GM19240 (cell line): ENCODE measurements at regions not wholly inside any gene's neighbourhood (a gene's known extent, or its start where the extent isn't known, plus 50 kb on each side); places are given as distances from the start of the nearest gene placed in this dataset.
"Not testable (repeated sequence)": the region's sequence is repeated elsewhere in the genome, so short reads cannot be mapped to it uniquely, and the experiment has no call there.

Experiments
- DNase-seq: peaks from one replicate; pipeline ENCODE4 v3.0.0; 2011; ENCODE audit warnings: low spot score; ENCODE audit not compliant: insufficient read length

GRCh38 chr11:41519696-41520095 lies 60.2 kb upstream of the LRRC4C start:
- no peak for DNase-seq

GRCh38 chr11:41522391-41522790 lies 62.9 kb upstream of the LRRC4C start:
- no peak for DNase-seq

- no peak for DNase-seq
Observed at GRCh38 chr11:41522899-41523672, 63.6 kb upstream of the LRRC4C start.

- no peak for DNase-seq
Observed at GRCh38 chr11:41527530-41527929, 68.1 kb upstream of the LRRC4C start.

- DNase-seq, result no peak
Observed at GRCh38 chr11:41532413-41532812, 73.0 kb upstream of the LRRC4C start.

GRCh38 chr11:41533761-41534160 lies 74.3 kb upstream of the LRRC4C start:
- no peak for DNase-seq

GRCh38 chr11:41534391-41534790 lies 74.9 kb upstream of the LRRC4C start:
- DNase-seq, result no peak

GRCh38 chr11:41534861-41535260 lies 75.4 kb upstream of the LRRC4C start:
- DNase-seq, result no peak

- DNase-seq, result no peak
Observed at GRCh38 chr11:41536021-41536568, 76.6 kb upstream of the LRRC4C start.

- not testable (repeated sequence) for DNase-seq
Observed at GRCh38 chr11:41544902-41545301, 85.5 kb upstream of the LRRC4C start.

GRCh38 chr11:41578421-41579051 lies 119.1 kb upstream of the LRRC4C start:
- no peak for DNase-seq

GRCh38 chr11:41579546-41579945 lies 120.1 kb upstream of the LRRC4C start:
- no peak for DNase-seq

GRCh38 chr11:41609511-41609910 lies 150.1 kb upstream of the LRRC4C start:
- no peak for DNase-seq

GRCh38 chr11:41612415-41612814 lies 153.0 kb upstream of the LRRC4C start:
- DNase-seq, result no peak

GRCh38 chr11:41613326-41613725 lies 153.9 kb upstream of the LRRC4C start:
- no peak for DNase-seq

- no peak for DNase-seq
Observed at GRCh38 chr11:41622707-41623359, 163.4 kb upstream of the LRRC4C start.

GRCh38 chr11:41659985-41660384 lies 200.5 kb upstream of the LRRC4C start:
- no peak for DNase-seq

- no peak for DNase-seq
Observed at GRCh38 chr11:41660585-41660984, 201.1 kb upstream of the LRRC4C start.

GRCh38 chr11:41665441-41666360 lies 206.2 kb upstream of the LRRC4C start:
- no peak for DNase-seq

GRCh38 chr11:41666951-41667653 lies 207.7 kb upstream of the LRRC4C start:
- no peak for DNase-seq

- no peak for DNase-seq
Observed at GRCh38 chr11:41675205-41675604, 215.8 kb upstream of the LRRC4C start.
